CD14-positive monocyte (primary cell): ENCODE measurements at regions not wholly inside any gene's neighbourhood (a gene's known extent, or its start where the extent isn't known, plus 50 kb on each side); places are given as distances from the start of the nearest gene placed in this dataset.

Experiments used
- DNase-seq, 3 donors: peaks; one replicate each; pipeline ENCODE4 v3.0.0-alpha.2; 2011 to 2022
- H2AFZ ChIP-seq: 2 replicates; pipeline ENCODE4 v1.6.0; 2012; ENCODE audit warnings: mild to moderate bottlenecking, low read depth, low read length, inconsistent platforms; ENCODE audit not compliant: insufficient read depth, poor library complexity, severe bottlenecking
- H3K27ac ChIP-seq, 2 donors: 1 replicate in 1 of 2; 2 replicates in 1 of 2; pipeline ENCODE4 v1.5.1; 2012 to 2013; ENCODE audit warnings: low read length in 2 of 2, control low read depth in 1 of 2, inconsistent platforms in 1 of 2, low read depth in 1 of 2, mild to moderate bottlenecking in 1 of 2
- H3K27me3 ChIP-seq, 2 donors: one replicate each; pipeline versions ENCODE4 v1.6.0 to v1.6.1; 2011 to 2013; ENCODE audit warnings: low read length in 2 of 2; ENCODE audit not compliant: control insufficient read depth in 2 of 2, insufficient read depth in 2 of 2
- H3K36me3 ChIP-seq, 2 donors: replicated peaks in 1 of 2; 1 replicate in 1 of 2; 2 replicates in 1 of 2; pipeline versions ENCODE4 v1.5.1 to v1.6.1; 2012 to 2013; ENCODE audit warnings: low read length in 2 of 2, control low read depth in 1 of 2, inconsistent platforms in 1 of 2, mild to moderate bottlenecking in 1 of 2; ENCODE audit not compliant: insufficient read depth in 2 of 2, control insufficient read depth in 1 of 2
- H3K4me1 ChIP-seq, 2 donors: 1 replicate in 1 of 2; 2 replicates in 1 of 2; pipeline versions ENCODE4 v1.5.1 to v1.6.1; 2012 to 2013; ENCODE audit warnings: low read length in 2 of 2, control low read depth in 1 of 2, inconsistent platforms in 1 of 2, mild to moderate bottlenecking in 1 of 2, moderate library complexity in 1 of 2; ENCODE audit not compliant: insufficient read depth in 2 of 2, control insufficient read depth in 1 of 2
- H3K4me2 ChIP-seq: replicated peaks from 2 replicates; pipeline ENCODE3; 2012; ENCODE audit warnings: low read length, moderate library complexity, mild to moderate bottlenecking; ENCODE audit not compliant: poor library complexity, severe bottlenecking; ENCODE audit errors: extremely low read depth
- H3K4me3 ChIP-seq, 3 experiments: fragments of 200-600 bp in 1 of 3; sonication (generic) in 1 of 3; replicated peaks in 1 of 3; 1 replicate in 2 of 3; 2 replicates in 1 of 3; pipeline ENCODE4 v1.5.1; 2011 to 2013; ENCODE audit warnings: low read length in 3 of 3, mild to moderate bottlenecking in 3 of 3, control low read depth in 2 of 3, low read depth in 2 of 3, inconsistent platforms in 1 of 3, moderate library complexity in 1 of 3
- H3K79me2 ChIP-seq: 2 replicates; pipeline ENCODE4 v1.6.0; 2012; ENCODE audit warnings: mild to moderate bottlenecking, control low read depth, inconsistent platforms, low read length, moderate library complexity; ENCODE audit not compliant: insufficient read depth
- H3K9ac ChIP-seq: 2 replicates; pipeline ENCODE4 v1.6.0; 2017; ENCODE audit warnings: low read length, mild to moderate bottlenecking; ENCODE audit not compliant: insufficient read depth, poor library complexity, severe bottlenecking
- H3K9me3 ChIP-seq, 2 donors: replicated peaks in 1 of 2; 1 replicate in 1 of 2; 2 replicates in 1 of 2; pipeline versions ENCODE4 v1.5.1 to v1.6.1; 2012 to 2013; ENCODE audit warnings: low read length in 2 of 2, control low read depth in 1 of 2; ENCODE audit not compliant: control insufficient read depth in 1 of 2, insufficient read depth in 1 of 2
- H4K20me1 ChIP-seq: 2 replicates; pipeline ENCODE4 v1.6.0; 2012; ENCODE audit warnings: mild to moderate bottlenecking, low read length, control low read depth, moderate library complexity; ENCODE audit not compliant: insufficient read depth
- H3K27ac Mint-ChIP-seq, 7 donors: one replicate each; pipeline ENCODE4 v1.8.0; 2020; ENCODE audit warnings: mild to moderate bottlenecking in 7 of 7, mixed read lengths in 7 of 7, moderate library complexity in 6 of 7, inconsistent platforms in 2 of 7
- H3K27me3 Mint-ChIP-seq, 3 donors: one replicate each; pipeline ENCODE4 v1.8.0; 2021 to 2022; ENCODE audit warnings: low read depth in 3 of 3, mild to moderate bottlenecking in 3 of 3, mixed read lengths in 3 of 3, moderate library complexity in 3 of 3, inconsistent platforms in 1 of 3
- H3K36me3 Mint-ChIP-seq, 2 donors: one replicate each; pipeline ENCODE4 v1.8.0; 2020; ENCODE audit warnings: mixed read lengths in 2 of 2, inconsistent platforms in 1 of 2, mild to moderate bottlenecking in 1 of 2
- H3K4me1 Mint-ChIP-seq: one replicate; pipeline ENCODE4 v1.8.0; 2020; ENCODE audit warnings: mild to moderate bottlenecking, mixed read lengths
- H3K4me3 Mint-ChIP-seq, 2 donors: one replicate each; pipeline ENCODE4 v1.8.0; 2020; ENCODE audit warnings: mild to moderate bottlenecking in 2 of 2, mixed read lengths in 2 of 2, moderate library complexity in 1 of 2
- H3K9me3 Mint-ChIP-seq, 7 donors: one replicate each; pipeline ENCODE4 v1.8.0; 2020 to 2022; ENCODE audit warnings: mixed read lengths in 7 of 7, mild to moderate bottlenecking in 6 of 7, moderate library complexity in 6 of 7, inconsistent platforms in 2 of 7
- CTCF ChIP-seq: fragments of 200-600 bp; IDR thresholded peaks from one replicate; pipeline ENCODE4 v1.8.0; 2022; ENCODE audit warnings: antibody characterized with exemption, mild to moderate bottlenecking
- WGBS: methylation state at CpG from one replicate; pipeline ENCODE4 v1.1.5; 2013; ENCODE audit warnings: missing lambda C conversion rate; ENCODE audit not compliant: insufficient coverage; 5-methylcytosine and 5-hydroxymethylcytosine counted together
- intact Hi-C, 2 donors: fragments of 100-400 bp; cut with micrococcal nuclease; formaldehyde crosslinking; loops; one replicate each; pipeline versions ENCODE4 v1.15.0 to v1.15.1; 2023

GRCh38 chr13:97648171-97648880 lies 214.4 kb downstream of the RAP2A start:
- Histone ChIP-seq H3K27me3 (no peaks in the 10 kb centered on the region), H3K27ac (no peak overlapping the region), H3K36me3 (no peaks in the 10 kb centered on the region), H3K4me3 (no peak overlapping the region), H3K4me1 (no peaks in the 10 kb centered on the region), H3K9me3 (peaks cover 0 to 3% of the 10 kb centered on the region in 2 donors), H3K4me2 (no peak overlapping the region), H4K20me1 (no peaks in the 10 kb centered on the region), H3K9ac (no peak overlapping the region), H3K79me2 (no peaks in the 10 kb centered on the region), H2AFZ (no peak overlapping the region)
- Mint-ChIP-seq H3K36me3 (no peaks in the 10 kb centered on the region), H3K27me3 (no peaks in the 10 kb centered on the region), H3K9me3 (peaks cover 2 to 11% (median 6%) of the 10 kb centered on the region in 7 donors), H3K4me1 (no peaks in the 10 kb centered on the region), H3K4me3 (no peak overlapping the region), H3K27ac (no peak overlapping the region)
- no peak for TF ChIP-seq CTCF
- intact Hi-C loops = no loop called here
- WGBS = 100% methylated on average over 1 of the region's 14 CpGs
- no peak for DNase-seq

GRCh38 chr13:97648881-97649224 lies 214.9 kb downstream of the RAP2A start:
- Mint-ChIP-seq H3K27ac (no peak overlapping the region), H3K36me3 (no peaks in the 10 kb centered on the region), H3K4me1 (no peaks in the 10 kb centered on the region), H3K27me3 (no peaks in the 10 kb centered on the region), H3K9me3 (peaks cover 2 to 11% (median 6%) of the 10 kb centered on the region in 7 donors), H3K4me3 (no peak overlapping the region)
- no peak for TF ChIP-seq CTCF
- Histone ChIP-seq H3K4me1 (no peaks in the 10 kb centered on the region), H3K27me3 (no peaks in the 10 kb centered on the region), H3K36me3 (no peaks in the 10 kb centered on the region), H3K27ac (no peak overlapping the region), H3K9ac (no peak overlapping the region), H3K9me3 (peaks cover 0 to 8% of the 10 kb centered on the region in 2 donors), H3K4me2 (no peak overlapping the region), H3K4me3 (no peak overlapping the region), H4K20me1 (no peaks in the 10 kb centered on the region), H3K79me2 (no peaks in the 10 kb centered on the region), H2AFZ (no peak overlapping the region)
- intact Hi-C loops = no loop called here
- no peak for DNase-seq
